ENCODE measurements at regions not wholly inside any gene's neighbourhood (a gene's known extent, or its start where the extent isn't known, plus 50 kb on each side); places are given as distances from the start of the nearest gene placed in this dataset.

DNA sequence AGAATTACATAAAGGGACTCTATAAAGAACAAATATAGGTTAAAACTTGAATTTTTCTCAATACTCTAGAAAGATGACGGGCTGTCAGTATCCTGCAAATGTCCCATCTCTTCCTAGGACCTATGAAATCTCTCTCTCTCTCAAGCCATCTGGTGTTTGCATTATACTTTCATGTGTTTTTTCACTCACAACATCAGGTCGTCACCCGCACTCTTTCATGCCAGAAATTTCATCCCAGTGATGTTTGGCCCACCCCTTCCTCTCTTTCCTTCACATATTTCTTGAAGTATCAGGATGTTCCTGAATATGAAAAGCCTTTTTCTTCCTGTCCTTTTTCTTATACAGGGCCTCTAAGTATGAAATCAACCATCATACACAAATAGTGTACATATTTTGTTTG, 63.3 kb upstream of the GAS1 start:
- TF ChIP-seq, protein P1, sequence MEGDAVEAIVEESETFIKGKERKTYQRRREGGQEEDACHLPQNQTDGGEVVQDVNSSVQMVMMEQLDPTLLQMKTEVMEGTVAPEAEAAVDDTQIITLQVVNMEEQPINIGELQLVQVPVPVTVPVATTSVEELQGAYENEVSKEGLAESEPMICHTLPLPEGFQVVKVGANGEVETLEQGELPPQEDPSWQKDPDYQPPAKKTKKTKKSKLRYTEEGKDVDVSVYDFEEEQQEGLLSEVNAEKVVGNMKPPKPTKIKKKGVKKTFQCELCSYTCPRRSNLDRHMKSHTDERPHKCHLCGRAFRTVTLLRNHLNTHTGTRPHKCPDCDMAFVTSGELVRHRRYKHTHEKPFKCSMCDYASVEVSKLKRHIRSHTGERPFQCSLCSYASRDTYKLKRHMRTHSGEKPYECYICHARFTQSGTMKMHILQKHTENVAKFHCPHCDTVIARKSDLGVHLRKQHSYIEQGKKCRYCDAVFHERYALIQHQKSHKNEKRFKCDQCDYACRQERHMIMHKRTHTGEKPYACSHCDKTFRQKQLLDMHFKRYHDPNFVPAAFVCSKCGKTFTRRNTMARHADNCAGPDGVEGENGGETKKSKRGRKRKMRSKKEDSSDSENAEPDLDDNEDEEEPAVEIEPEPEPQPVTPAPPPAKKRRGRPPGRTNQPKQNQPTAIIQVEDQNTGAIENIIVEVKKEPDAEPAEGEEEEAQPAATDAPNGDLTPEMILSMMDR (conservative IDR thresholded peaks at IDR 0.05; ENCODE audit: low read depth, low read length), result no peak
- DNase-seq (ENCODE audit: low read depth), result no peak
- no peak overlapping the region for H3K4me3 ChIP-seq (ENCODE audit: low read depth, low read length)

DNA sequence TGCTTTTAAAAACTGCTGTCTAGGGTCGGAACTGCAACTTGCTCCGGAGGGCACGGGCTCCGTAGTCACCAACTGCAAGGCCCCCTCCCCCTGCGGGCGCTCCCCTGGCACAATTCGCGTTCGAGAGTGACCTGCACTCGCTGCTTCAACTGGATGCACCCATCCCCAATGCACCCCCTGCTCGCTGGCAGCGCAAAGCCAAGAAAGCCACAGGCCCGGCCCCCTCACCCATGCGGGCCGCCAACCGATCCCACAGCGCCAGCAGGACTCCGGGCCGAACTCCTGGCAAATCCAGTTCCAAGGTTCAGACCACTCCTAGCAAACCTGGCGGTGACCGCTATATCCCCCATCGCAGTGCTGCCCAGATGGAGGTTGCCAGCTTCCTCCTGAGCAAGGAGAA, 64.2 kb upstream of the GAS1 start:
- no peak for DNase-seq (ENCODE audit: low read depth)
- TF ChIP-seq, protein P1 (conservative IDR thresholded peaks at IDR 0.05; ENCODE audit: low read depth, low read length), result no peak
- H3K4me3 ChIP-seq (ENCODE audit: low read depth, low read length), result no peak overlapping the region

DNA sequence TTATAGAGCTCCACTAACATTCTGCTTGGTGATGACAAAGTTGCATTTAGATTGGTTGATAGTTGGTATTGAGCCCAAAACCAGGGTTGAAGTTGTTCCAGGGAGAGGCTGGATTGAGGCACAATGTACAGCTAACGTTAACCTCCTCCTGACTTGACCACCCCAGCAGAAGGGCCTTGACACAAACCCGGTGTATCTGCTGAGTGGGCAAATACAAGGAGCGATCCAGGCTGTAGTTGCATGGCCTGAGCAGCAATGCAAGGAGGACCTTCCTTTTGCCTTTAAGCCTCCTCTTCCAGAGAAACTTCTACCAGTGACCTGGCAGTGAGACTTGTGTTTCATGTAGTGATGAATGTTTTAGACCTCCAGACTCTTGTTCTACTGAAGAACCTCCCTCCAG, 66.2 kb upstream of the GAS1 start:
- H3K4me3 ChIP-seq (ENCODE audit: low read depth, low read length), result no peak overlapping the region
- no peak for DNase-seq (ENCODE audit: low read depth)
- TF ChIP-seq, protein P1 (conservative IDR thresholded peaks at IDR 0.05; ENCODE audit: low read depth, low read length), result no peak

DNA sequence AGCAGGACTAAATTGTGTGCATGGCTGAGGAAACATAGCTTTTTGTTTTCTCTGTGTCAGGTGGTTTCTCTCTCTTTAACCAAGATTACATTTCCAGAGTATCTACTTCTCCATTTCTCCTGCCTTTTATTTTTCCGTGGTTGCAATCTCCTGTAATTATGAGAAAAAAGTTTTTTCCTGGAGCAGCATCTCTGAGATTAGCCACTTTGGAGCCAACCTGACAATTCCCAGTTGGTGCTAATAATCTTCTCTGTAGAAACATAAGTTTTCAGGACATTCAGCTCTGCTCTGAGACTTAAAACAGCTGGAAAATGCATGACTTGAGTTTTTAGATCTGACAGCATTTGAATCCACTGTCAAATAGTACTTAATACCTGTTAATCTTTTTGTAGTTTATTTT, 67.1 kb upstream of the GAS1 start:
- no peak for DNase-seq (ENCODE audit: low read depth)
- H3K4me3 ChIP-seq (ENCODE audit: low read depth, low read length), result no peak overlapping the region
- TF ChIP-seq, protein P1 (conservative IDR thresholded peaks at IDR 0.05; ENCODE audit: low read depth, low read length), result no peak

DNA sequence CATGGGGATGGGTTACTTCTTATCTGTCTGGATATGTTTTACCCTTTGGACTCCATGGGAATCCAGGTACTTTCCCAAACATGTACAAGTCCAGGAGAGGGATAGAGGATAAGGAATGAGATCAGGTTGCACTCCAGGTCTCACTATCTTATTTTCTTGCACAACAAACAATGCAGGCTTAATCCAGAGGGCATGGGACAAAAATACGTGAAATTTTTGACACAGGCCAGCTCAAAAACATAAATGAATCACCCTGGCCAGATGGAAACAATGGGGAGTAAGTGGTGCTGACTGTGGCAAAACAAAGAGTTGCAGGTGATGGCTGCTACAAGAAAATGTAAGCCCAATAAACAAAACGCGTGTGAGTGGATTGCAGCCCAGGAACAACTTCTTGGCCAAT, 69.4 kb upstream of the GAS1 start:
- no peak overlapping the region for H3K4me3 ChIP-seq (ENCODE audit: low read depth, low read length)
- no peak for DNase-seq (ENCODE audit: low read depth)
- TF ChIP-seq, protein P1 (conservative IDR thresholded peaks at IDR 0.05; ENCODE audit: low read depth, low read length), result no peak

DNA sequence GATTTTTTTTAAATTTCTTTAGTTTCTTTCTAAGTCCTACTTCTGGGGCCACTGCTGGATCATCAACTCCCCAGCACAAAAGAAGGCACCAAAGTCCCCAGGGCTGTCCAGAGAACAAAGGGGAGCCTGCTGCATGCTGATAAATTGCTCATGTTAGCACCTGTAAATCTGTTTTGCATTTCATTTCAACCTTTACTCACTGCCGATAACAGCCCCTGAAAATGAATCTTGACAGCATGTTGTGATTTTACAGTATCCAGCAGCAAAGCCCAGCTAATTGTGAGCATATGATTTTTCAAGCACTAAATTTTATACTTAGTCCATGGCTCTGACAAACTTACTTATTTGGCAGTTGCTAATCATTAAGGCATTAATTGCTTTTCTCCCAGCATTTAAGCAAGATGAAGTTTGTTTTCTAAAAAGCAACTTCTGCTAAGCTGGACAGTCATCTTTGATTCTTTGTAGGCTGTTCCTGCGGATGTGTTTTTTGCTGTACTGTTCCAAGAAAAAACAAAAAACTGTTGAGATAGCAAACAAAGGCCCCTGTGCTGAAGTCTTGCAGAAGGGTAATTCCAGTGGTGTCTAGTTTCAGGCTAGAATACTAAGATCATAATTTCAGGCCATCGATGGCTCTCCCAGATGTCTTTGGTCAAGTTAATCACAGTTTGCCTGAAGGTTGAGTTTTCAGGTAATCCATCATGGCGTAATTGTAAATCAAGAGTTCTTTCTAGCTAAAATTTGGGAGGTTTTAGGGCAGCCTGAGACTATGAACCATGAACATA, 73.1 kb upstream of the GAS1 start:
- no peak overlapping the region for H3K4me3 ChIP-seq (ENCODE audit: low read depth, low read length)
- TF ChIP-seq, protein P1 (conservative IDR thresholded peaks at IDR 0.05; ENCODE audit: low read depth, low read length), result no peak
- DNase-seq (ENCODE audit: low read depth), result peak; percentile 26

DNA sequence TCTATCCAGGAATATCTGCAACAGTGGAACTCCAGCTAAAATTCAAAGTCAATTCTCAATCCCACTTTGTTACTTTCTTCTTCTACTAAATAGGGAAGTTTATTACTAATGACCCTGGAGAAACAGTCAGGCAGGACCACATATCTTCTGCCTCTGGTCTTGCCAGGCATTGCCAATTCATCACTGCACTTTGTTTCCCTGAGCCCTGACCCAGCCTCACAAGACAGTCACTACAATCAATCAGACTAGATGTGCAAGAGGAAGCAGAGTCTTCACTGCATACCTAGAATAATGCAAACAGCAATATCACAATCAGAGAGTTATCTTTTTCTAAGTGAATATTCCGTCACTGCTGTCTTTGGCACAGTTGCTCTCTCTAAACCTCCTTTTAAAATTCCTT, 74.9 kb upstream of the GAS1 start:
- TF ChIP-seq, protein P1 (conservative IDR thresholded peaks at IDR 0.05; ENCODE audit: low read depth, low read length), result no peak
- H3K4me3 ChIP-seq (ENCODE audit: low read depth, low read length), result no peak overlapping the region
- DNase-seq (ENCODE audit: low read depth), result no peak

Data from choroid plexus epithelial cell (primary cell).